Heart left ventricle (tissue), 16 donors: ENCODE measurements at regions not wholly inside any gene's neighbourhood (a gene's known extent, or its start where the extent isn't known, plus 50 kb on each side); places are given as distances from the start of the nearest gene placed in this dataset.

Source experiments
- ATAC-seq, 4 donors: fragments of 200-7000 bp; cut with Tn5 transposase; one replicate each; pipeline ENCODE4 v1.9.1; 2020 to 2022; ENCODE audit warnings: moderate library complexity in 4 of 4, mild to moderate bottlenecking in 3 of 4, moderate number of reproducible peaks in 1 of 4
- DNase-seq, 5 donors: peaks; one replicate each; pipeline ENCODE4 v3.0.0-alpha.2; 2020
- H3K27ac ChIP-seq, 12 donors: fragments of 200-600 bp; sonication (generic) in 4 of 12; one replicate each; pipeline versions ENCODE4 v1.5.0 to v1.8.0; 2016 to 2022; ENCODE audit warnings: mild to moderate bottlenecking in 2 of 12
- H3K27me3 ChIP-seq, 9 donors: fragments of 200-600 bp; sonication (generic) in 2 of 9; one replicate each; pipeline versions ENCODE4 v1.5.1 to v1.8.0; 2016 to 2022; ENCODE audit warnings: mild to moderate bottlenecking in 3 of 9
- H3K36me3 ChIP-seq, 9 donors: fragments of 200-600 bp; sonication (generic) in 2 of 9; one replicate each; pipeline versions ENCODE4 v1.5.0 to v1.8.0; 2018 to 2022; ENCODE audit warnings: mild to moderate bottlenecking in 2 of 9
- H3K4me1 ChIP-seq, 12 donors: fragments of 200-600 bp; sonication (generic) in 4 of 12; one replicate each; pipeline versions ENCODE4 v1.5.0 to v1.8.0; 2016 to 2022; ENCODE audit warnings: mild to moderate bottlenecking in 3 of 12
- H3K4me3 ChIP-seq, 12 donors: fragments of 200-600 bp; sonication (generic) in 4 of 12; one replicate each; pipeline versions ENCODE4 v1.5.0 to v1.8.0; 2017 to 2022; ENCODE audit warnings: mild to moderate bottlenecking in 9 of 12, moderate library complexity in 4 of 12
- H3K9me3 ChIP-seq, 12 donors: fragments of 200-600 bp; sonication (generic) in 4 of 12; one replicate each; pipeline versions ENCODE4 v1.5.0 to v1.8.0; 2016 to 2022; ENCODE audit warnings: mild to moderate bottlenecking in 1 of 12
- POLR2A ChIP-seq, 2 donors: fragments of 450-650 bp; IDR thresholded peaks; one replicate each; pipeline ENCODE4 v1.6.1; 2017; ENCODE audit warnings: antibody characterized with exemption in 2 of 2, mild to moderate bottlenecking in 2 of 2, moderate library complexity in 2 of 2
- WGBS, 4 donors: extraction: QIAGEN DNeasy Blood & Tissue Kit in 2 of 4; methylation state at CpG; one replicate each; pipeline versions ENCODE4 v1.1.5 to v1.1.7; 2013 to 2018; 5-methylcytosine and 5-hydroxymethylcytosine counted together
- intact Hi-C, 10 donors: fragments of 100-400 bp; cut with DNase I; formaldehyde crosslinking; loops; one replicate each; pipeline versions ENCODE4 v1.11.1 to v1.14.2; 2022
- TF ChIP-seq, protein P1 (sequence below), 12 donors: fragments of 200-600 bp; sonication (generic) in 4 of 12; IDR thresholded peaks; one replicate each; pipeline versions ENCODE4 v1.5.0 to v1.8.0; 2018 to 2022; ENCODE audit warnings: antibody characterized with exemption in 12 of 12, mild to moderate bottlenecking in 5 of 12
- donor health status: ischemic (EF 13 %, LVEDD 7.1; RV severe dilation, severe dysfunction).
- donor health status: healthy with polysubstance abuse.
- donor health status: DM: no; HTN: yes; CAD: no.
- donor health status: DM: no; HTN: no; CAD: no.
- donor health status: ischemic (EF 25% LVEDD 6.9; RV normal size, moderate dysfunction).
- donor health status: ischemic (EF 25% LVEDD 5.7; RV mildly dilated, moderate dysfunction).
- donor health status: healthy.
- donor health status: DM: yes; HTN: yes; CAD: no.
- donor health status: ischemic (EF 35%, LVEDD 5.7; RV mildly dilated, moderate dysfunction).
- donor health status: nonischemic (EF 11% LVEDD 7.7; RV severe dilation, severe dysfunction).
- donor health status: DM: yes; HTN: yes; CAD: no.
- donor health status: PGD.
- donor health status: ischemic (EF 29% LVEDD 5.4; RV normal size, mild dysfunction).
- donor health status: nonischemic (EF 23%, LVEDD 6.1; RV moderate dilation, normal function).

- TF ChIP-seq POLR2A (IDR thresholded peaks at IDR 0.05): no peak
- TF ChIP-seq, protein P1, sequence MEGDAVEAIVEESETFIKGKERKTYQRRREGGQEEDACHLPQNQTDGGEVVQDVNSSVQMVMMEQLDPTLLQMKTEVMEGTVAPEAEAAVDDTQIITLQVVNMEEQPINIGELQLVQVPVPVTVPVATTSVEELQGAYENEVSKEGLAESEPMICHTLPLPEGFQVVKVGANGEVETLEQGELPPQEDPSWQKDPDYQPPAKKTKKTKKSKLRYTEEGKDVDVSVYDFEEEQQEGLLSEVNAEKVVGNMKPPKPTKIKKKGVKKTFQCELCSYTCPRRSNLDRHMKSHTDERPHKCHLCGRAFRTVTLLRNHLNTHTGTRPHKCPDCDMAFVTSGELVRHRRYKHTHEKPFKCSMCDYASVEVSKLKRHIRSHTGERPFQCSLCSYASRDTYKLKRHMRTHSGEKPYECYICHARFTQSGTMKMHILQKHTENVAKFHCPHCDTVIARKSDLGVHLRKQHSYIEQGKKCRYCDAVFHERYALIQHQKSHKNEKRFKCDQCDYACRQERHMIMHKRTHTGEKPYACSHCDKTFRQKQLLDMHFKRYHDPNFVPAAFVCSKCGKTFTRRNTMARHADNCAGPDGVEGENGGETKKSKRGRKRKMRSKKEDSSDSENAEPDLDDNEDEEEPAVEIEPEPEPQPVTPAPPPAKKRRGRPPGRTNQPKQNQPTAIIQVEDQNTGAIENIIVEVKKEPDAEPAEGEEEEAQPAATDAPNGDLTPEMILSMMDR (IDR thresholded peaks at IDR 0.05): no peak
- 84 to 96% (median 93%) methylated on average over 2 of the region's 2 CpGs for WGBS, 4 donors
- no peak overlapping the region for H3K27ac ChIP-seq
- H3K4me1 ChIP-seq: no peaks in the 10 kb centered on the region
- peaks cover 0 to 18% (median 0%) of the 10 kb centered on the region in 9 donors for H3K27me3 ChIP-seq
- H3K36me3 ChIP-seq: no peaks in the 10 kb centered on the region
- peaks cover 0 to 8% (median 0%) of the 10 kb centered on the region in 12 donors for H3K9me3 ChIP-seq
- DNase-seq (no peak), ATAC-seq (no peak)
- intact Hi-C loops: no loop called here
- no peak overlapping the region for H3K4me3 ChIP-seq
Measured at GRCh38 chr10:120067427-120067826, 174.9 kb downstream of the SEC23IP start.

DNA sequence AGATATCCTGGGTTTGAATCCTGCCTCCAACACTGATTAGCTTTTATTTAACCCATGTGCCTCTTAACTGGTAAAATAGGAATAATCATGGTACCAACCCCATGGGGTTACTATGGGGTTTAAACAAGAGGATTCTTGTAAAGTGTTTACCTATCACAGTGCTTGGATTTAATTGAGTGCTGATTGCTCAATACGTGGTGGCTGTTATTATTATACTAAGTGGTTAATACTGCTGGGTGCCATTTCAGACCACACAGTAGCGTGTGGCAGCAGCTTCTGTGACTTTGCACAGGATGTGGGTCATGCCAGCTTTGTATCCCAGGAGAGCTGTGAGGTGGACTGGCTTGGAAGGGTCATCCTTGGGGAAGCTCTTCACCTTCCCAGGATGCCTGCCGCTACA, 177.2 kb downstream of the SEC23IP start:
- no peaks in the 10 kb centered on the region for H3K4me1 ChIP-seq
- no peak overlapping the region for H3K4me3 ChIP-seq
- DNase-seq: no peak
- peaks cover 0 to 24% (median 0%) of the 10 kb centered on the region in 9 donors for H3K27me3 ChIP-seq
- intact Hi-C loops: no loop called here
- no peak for TF ChIP-seq POLR2A (IDR thresholded peaks at IDR 0.05)
- TF ChIP-seq, protein P1 (IDR thresholded peaks at IDR 0.05): no peak
- no peak overlapping the region for H3K27ac ChIP-seq
- no peak for ATAC-seq
- peaks cover 0 to 11% (median 0%) of the 10 kb centered on the region in 12 donors for H3K9me3 ChIP-seq
- H3K36me3 ChIP-seq: no peaks in the 10 kb centered on the region
- 41 to 50% (median 45%) methylated on average over 3 of the region's 3 CpGs for WGBS, 4 donors

DNA sequence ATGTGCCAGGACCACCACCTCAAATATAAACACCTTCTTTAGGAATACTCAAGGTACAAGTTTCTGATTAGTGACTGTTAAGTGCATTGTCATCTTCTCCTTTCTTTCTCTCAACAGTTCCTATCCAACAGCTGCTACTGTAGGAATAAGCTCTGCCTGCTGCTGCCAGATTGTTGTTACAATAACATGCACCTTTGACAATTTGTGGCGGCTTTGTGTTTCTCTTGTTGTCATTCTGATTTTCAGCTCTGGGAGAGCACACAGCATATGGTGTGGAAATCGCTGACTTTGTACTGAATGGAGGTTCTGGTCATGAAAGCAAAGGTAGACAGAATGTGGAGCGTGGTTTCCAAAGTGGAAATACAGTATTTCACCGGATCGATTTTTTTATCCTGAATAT, 182.8 kb downstream of the SEC23IP start:
- DNase-seq (no peak), ATAC-seq (no peak)
- Histone ChIP-seq H3K4me1 (no peaks in the 10 kb centered on the region), H3K9me3 (peaks cover 0 to 7% (median 0%) of the 10 kb centered on the region in 12 donors), H3K27ac (no peak overlapping the region), H3K27me3 (peaks cover 0 to 15% (median 0%) of the 10 kb centered on the region in 9 donors), H3K36me3 (no peaks in the 10 kb centered on the region), H3K4me3 (no peak overlapping the region)
- intact Hi-C loops: no loop called here
- TF ChIP-seq, protein P1 (IDR thresholded peaks at IDR 0.05): no peak
- no peak for TF ChIP-seq POLR2A (IDR thresholded peaks at IDR 0.05)
- WGBS, 4 donors: 78 to 83% (median 81%) methylated on average over 5 of the region's 5 CpGs

- Histone ChIP-seq H3K36me3 (no peaks in the 10 kb centered on the region), H3K9me3 (peaks cover 0 to 6% (median 0%) of the 10 kb centered on the region in 12 donors), H3K4me3 (no peak overlapping the region), H3K4me1 (no peaks in the 10 kb centered on the region), H3K27ac (no peak overlapping the region), H3K27me3 (peaks cover 0 to 6% (median 0%) of the 10 kb centered on the region in 9 donors)
- ATAC-seq (no peak), DNase-seq (no peak)
- intact Hi-C loops: no loop called here
- TF ChIP-seq, protein P1 (IDR thresholded peaks at IDR 0.05): no peak
- no peak for TF ChIP-seq POLR2A (IDR thresholded peaks at IDR 0.05)
- 59 to 72% (median 66%) methylated on average over 11 of the region's 11 CpGs for WGBS, 4 donors
Measured at GRCh38 chr10:120076996-120077706, 184.6 kb downstream of the SEC23IP start.
